H9 (cell line): ENCODE measurements at regions not wholly inside any gene's neighbourhood (a gene's known extent, or its start where the extent isn't known, plus 50 kb on each side); places are given as distances from the start of the nearest gene placed in this dataset.

Source experiments
- DNase-seq: peaks from one replicate; pipeline ENCODE4 v3.0.0-alpha.2; 2017
- H2AFZ ChIP-seq: one replicate; pipeline ENCODE4 v1.6.1; 2013; ENCODE audit warnings: mild to moderate bottlenecking, low read length, control low read depth, moderate library complexity
- H2AK5ac ChIP-seq: 2 replicates; pipeline ENCODE4 v1.6.1; 2013; ENCODE audit warnings: low read length, control low read depth, mixed read lengths; ENCODE audit not compliant: insufficient read length
- H2BK120ac ChIP-seq: one replicate; pipeline ENCODE4 v1.6.1; 2013; ENCODE audit warnings: low read depth, mild to moderate bottlenecking, low read length, control low read depth, inconsistent platforms; ENCODE audit not compliant: poor library complexity, severe bottlenecking
- H2BK12ac ChIP-seq: 2 replicates; pipeline ENCODE4 v1.6.1; 2013; ENCODE audit warnings: low read length, control low read depth, mixed read lengths, low read depth; ENCODE audit not compliant: insufficient read length
- H2BK15ac ChIP-seq: 2 replicates; pipeline ENCODE4 v1.6.1; 2013; ENCODE audit warnings: low read depth, low read length, control low read depth
- H2BK20ac ChIP-seq: one replicate; pipeline ENCODE4 v1.6.1; 2013; ENCODE audit warnings: low read depth, mild to moderate bottlenecking, low read length, control low read depth, inconsistent platforms; ENCODE audit not compliant: poor library complexity, severe bottlenecking
- H2BK5ac ChIP-seq: 2 replicates; pipeline ENCODE4 v1.6.1; 2013; ENCODE audit warnings: low read length, control low read depth, mixed read lengths; ENCODE audit not compliant: insufficient read length
- H3K14ac ChIP-seq: 2 replicates; pipeline ENCODE4 v1.6.1; 2013; ENCODE audit warnings: low read length, control low read depth; ENCODE audit not compliant: insufficient read depth
- H3K18ac ChIP-seq: 2 replicates; pipeline ENCODE4 v1.6.1; 2013; ENCODE audit warnings: low read depth, mild to moderate bottlenecking, mixed read lengths, low read length, control low read depth; ENCODE audit not compliant: insufficient read length
- H3K23ac ChIP-seq: 2 replicates; pipeline ENCODE4 v1.6.1; 2013; ENCODE audit warnings: low read length, control low read depth, mixed read lengths, low read depth; ENCODE audit not compliant: insufficient read length
- H3K23me2 ChIP-seq: 2 replicates; pipeline ENCODE4 v1.6.1; 2013; ENCODE audit warnings: low read depth, mild to moderate bottlenecking, mixed read lengths, low read length, control low read depth; ENCODE audit not compliant: insufficient read length, poor library complexity, severe bottlenecking
- H3K27ac ChIP-seq: 2 replicates; pipeline ENCODE4 v1.5.1; 2013; ENCODE audit warnings: low read length, control low read depth, mixed read lengths, low read depth; ENCODE audit not compliant: insufficient read length
- H3K27me3 ChIP-seq: 2 replicates; pipeline ENCODE4 v1.6.1; 2013; ENCODE audit warnings: low read length, control low read depth, inconsistent platforms; ENCODE audit not compliant: insufficient read depth
- H3K4ac ChIP-seq: 2 replicates; pipeline ENCODE4 v1.6.1; 2013; ENCODE audit warnings: low read depth, mild to moderate bottlenecking, control low read depth, inconsistent platforms, low read length, moderate library complexity
- H3K4me1 ChIP-seq: 2 replicates; pipeline ENCODE4 v1.6.1; 2013; ENCODE audit warnings: low read length, control low read depth, inconsistent platforms; ENCODE audit not compliant: insufficient read depth
- H3K4me2 ChIP-seq: 2 replicates; pipeline ENCODE4 v1.6.1; 2013; ENCODE audit warnings: low read length, control low read depth, mixed read lengths; ENCODE audit not compliant: insufficient read length, insufficient read depth
- H3K56ac ChIP-seq: 2 replicates; pipeline ENCODE4 v1.6.1; 2013; ENCODE audit warnings: low read depth, mild to moderate bottlenecking, mixed read lengths, low read length, control low read depth; ENCODE audit not compliant: insufficient read length
- H3K79me1 ChIP-seq: 2 replicates; pipeline ENCODE4 v1.6.1; 2013; ENCODE audit warnings: low read depth, mild to moderate bottlenecking, moderate library complexity, low read length, control low read depth, inconsistent platforms; ENCODE audit not compliant: insufficient read depth, poor library complexity, severe bottlenecking
- H3K79me2 ChIP-seq: 2 replicates; pipeline ENCODE4 v1.6.1; 2013; ENCODE audit warnings: low read length, control low read depth, inconsistent platforms; ENCODE audit not compliant: insufficient read depth
- H3K9ac ChIP-seq: 2 replicates; pipeline ENCODE4 v1.6.1; 2013; ENCODE audit warnings: low read length, control low read depth, mixed read lengths; ENCODE audit not compliant: insufficient read length; ENCODE audit errors: extremely low read depth
- H3K9me3 ChIP-seq: one replicate; pipeline ENCODE4 v1.6.1; 2013; ENCODE audit warnings: low read depth, low read length, inconsistent platforms; ENCODE audit not compliant: control insufficient read depth
- H3T11ph ChIP-seq: one replicate; pipeline ENCODE4 v1.6.1; 2013; ENCODE audit warnings: mild to moderate bottlenecking, low read length, control low read depth, inconsistent platforms
- H4K20me1 ChIP-seq: one replicate; pipeline ENCODE4 v1.6.1; 2013; ENCODE audit not compliant: control insufficient read depth, insufficient read length, insufficient read depth
- H4K5ac ChIP-seq: 2 replicates; pipeline ENCODE4 v1.6.1; 2013; ENCODE audit warnings: low read depth, mild to moderate bottlenecking, mixed read lengths, low read length, control low read depth; ENCODE audit not compliant: insufficient read length
- H4K8ac ChIP-seq: replicated peaks from 2 replicates; pipeline ENCODE4 v1.6.1; 2013; ENCODE audit warnings: low read length, control low read depth, mixed read lengths, low read depth; ENCODE audit not compliant: insufficient read length
- H4K91ac ChIP-seq: 2 replicates; pipeline ENCODE4 v1.6.1; 2013; ENCODE audit warnings: low read depth, mild to moderate bottlenecking, moderate library complexity, mixed read lengths, low read length, control low read depth; ENCODE audit not compliant: insufficient read length
- H3K27ac Mint-ChIP-seq, 3 experiments: 2 replicates in 2 of 3; 3 replicates in 1 of 3; pipeline ENCODE4 v1.8.0; 2020 to 2021; ENCODE audit warnings: mixed read lengths in 3 of 3, mild to moderate bottlenecking in 1 of 3, moderate library complexity in 1 of 3
- H3K27me3 Mint-ChIP-seq: 2 replicates; pipeline ENCODE4 v1.8.0; 2021; ENCODE audit warnings: low read depth, mild to moderate bottlenecking, moderate library complexity, mixed read lengths
- H3K36me3 Mint-ChIP-seq, 3 experiments: 2 replicates in 2 of 3; 3 replicates in 1 of 3; pipeline ENCODE4 v1.8.0; 2020 to 2021; ENCODE audit warnings: low read depth in 3 of 3, mixed read lengths in 3 of 3; ENCODE audit not compliant: insufficient read depth in 1 of 3
- H3K4me1 Mint-ChIP-seq, 2 experiments: 2 replicates each; pipeline ENCODE4 v1.8.0; 2020; ENCODE audit warnings: mixed read lengths in 2 of 2
- H3K4me3 Mint-ChIP-seq, 2 experiments: 2 replicates in 1 of 2; 3 replicates in 1 of 2; pipeline ENCODE4 v1.8.0; 2020 to 2021; ENCODE audit warnings: mild to moderate bottlenecking in 2 of 2, mixed read lengths in 2 of 2, moderate library complexity in 1 of 2
- H3K9me3 Mint-ChIP-seq, 2 experiments: 2 replicates in 1 of 2; 3 replicates in 1 of 2; pipeline ENCODE4 v1.8.0; 2020; ENCODE audit warnings: mild to moderate bottlenecking in 2 of 2, mixed read lengths in 2 of 2, moderate library complexity in 1 of 2
- CTCF ChIP-seq: fragments of 200-600 bp; sonication (generic); conservative IDR thresholded peaks from 3 replicates; pipeline ENCODE4 v1.8.0; 2021; ENCODE audit warnings: antibody characterized with exemption, mild to moderate bottlenecking
- WGBS: extraction: QIAGEN DNeasy Blood & Tissue Kit; methylation state at CpG from one replicate; pipeline ENCODE4 v1.1.7; 2013; ENCODE audit warnings: missing lambda C conversion rate, low lambda C conversion rate, mixed read lengths; ENCODE audit not compliant: insufficient read length; ENCODE audit errors: extremely low coverage; 5-methylcytosine and 5-hydroxymethylcytosine counted together

GRCh38 chr1:31501505-31501904 lies 74.8 kb upstream of the TINAGL1 start:
- no peaks in the 10 kb centered on the region for H3K9me3 ChIP-seq
- H2BK15ac ChIP-seq, result no peak overlapping the region
- H2BK12ac ChIP-seq, result no peak overlapping the region
- H2BK5ac ChIP-seq, result no peak overlapping the region
- no peaks in the 10 kb centered on the region for H3K27me3 ChIP-seq
- H3K9ac ChIP-seq, result no peak overlapping the region
- H2BK120ac ChIP-seq, result no peak overlapping the region
- H3K4ac ChIP-seq, result no peak overlapping the region
- Mint-ChIP-seq H3K9me3 (no peaks in the 10 kb centered on the region; a peak in 1 of 5 replicates), H3K27ac (no peak overlapping the region; a peak in 1 of 7 replicates), H3K27me3 (peaks cover 22% of the 10 kb centered on the region), H3K4me3 (no peak overlapping the region), H3K36me3 (no peaks in the 10 kb centered on the region; a peak in 1 of 7 replicates), H3K4me1 (peaks cover 31 to 41% of the 10 kb centered on the region in 2 experiments)
- no peak overlapping the region for H3T11ph ChIP-seq
- H2BK20ac ChIP-seq, result no peak overlapping the region
- H3K4me2 ChIP-seq, result no peak overlapping the region
- no peak overlapping the region for H2AFZ ChIP-seq
- H4K91ac ChIP-seq, result no peak overlapping the region
- H3K4me1 ChIP-seq, result peaks cover 7% of the 10 kb centered on the region; the same call in 1 of the 2 replicates
- no peak for DNase-seq
- H4K5ac ChIP-seq, result no peak overlapping the region
- no peak overlapping the region for H3K18ac ChIP-seq
- H3K23me2 ChIP-seq, result no peaks in the 10 kb centered on the region
- no peaks in the 10 kb centered on the region for H3K79me2 ChIP-seq
- H3K23ac ChIP-seq, result no peak overlapping the region
- no peak overlapping the region for H4K8ac ChIP-seq
- H3K56ac ChIP-seq, result no peak overlapping the region
- no peaks in the 10 kb centered on the region for H4K20me1 ChIP-seq
- H3K14ac ChIP-seq, result no peak overlapping the region
- no CpG with 5 or more reads among the region's 5 CpGs for WGBS
- peak; percentile 41; the same call in 2 of the 3 replicates for TF ChIP-seq CTCF
- H2AK5ac ChIP-seq, result no peak overlapping the region
- no peak overlapping the region for H3K27ac ChIP-seq
- no peaks in the 10 kb centered on the region for H3K79me1 ChIP-seq
